ENCODE measurements at regions not wholly inside any gene's neighbourhood (a gene's known extent, or its start where the extent isn't known, plus 50 kb on each side); places are given as distances from the start of the nearest gene placed in this dataset.

DNA sequence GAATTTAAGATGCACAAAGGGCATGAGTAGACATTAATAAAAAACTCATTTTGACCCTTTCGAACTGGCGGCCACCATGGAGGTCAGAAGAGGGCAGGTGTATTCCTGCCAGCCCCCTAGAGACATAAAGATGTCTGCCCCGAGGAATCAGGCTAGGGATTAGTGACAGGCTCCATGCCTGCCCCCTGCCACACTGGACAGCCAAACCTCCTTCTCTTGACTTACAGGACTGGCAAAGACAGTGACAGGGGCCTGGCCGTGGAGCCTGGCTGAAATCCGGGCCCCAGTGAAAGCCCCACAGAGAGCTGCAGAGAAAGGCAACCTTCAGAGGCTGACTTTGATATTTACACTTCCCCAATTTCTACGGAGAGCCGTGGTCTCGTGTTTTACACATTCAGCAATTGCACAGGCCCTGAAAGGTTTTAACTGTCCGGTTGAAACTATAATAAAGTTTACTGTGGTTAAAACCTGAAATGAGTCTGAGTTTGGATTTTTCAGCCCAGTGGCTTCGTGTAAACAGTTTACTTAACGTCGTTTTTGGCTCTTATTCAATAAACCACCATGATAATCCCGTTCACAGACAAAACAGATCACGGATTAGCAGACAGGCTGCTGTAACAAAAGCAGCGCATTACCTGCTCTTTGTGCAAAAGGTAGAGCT lies 243.9 kb upstream of the MYOCD start:
- TF ChIP-seq, protein P1, sequence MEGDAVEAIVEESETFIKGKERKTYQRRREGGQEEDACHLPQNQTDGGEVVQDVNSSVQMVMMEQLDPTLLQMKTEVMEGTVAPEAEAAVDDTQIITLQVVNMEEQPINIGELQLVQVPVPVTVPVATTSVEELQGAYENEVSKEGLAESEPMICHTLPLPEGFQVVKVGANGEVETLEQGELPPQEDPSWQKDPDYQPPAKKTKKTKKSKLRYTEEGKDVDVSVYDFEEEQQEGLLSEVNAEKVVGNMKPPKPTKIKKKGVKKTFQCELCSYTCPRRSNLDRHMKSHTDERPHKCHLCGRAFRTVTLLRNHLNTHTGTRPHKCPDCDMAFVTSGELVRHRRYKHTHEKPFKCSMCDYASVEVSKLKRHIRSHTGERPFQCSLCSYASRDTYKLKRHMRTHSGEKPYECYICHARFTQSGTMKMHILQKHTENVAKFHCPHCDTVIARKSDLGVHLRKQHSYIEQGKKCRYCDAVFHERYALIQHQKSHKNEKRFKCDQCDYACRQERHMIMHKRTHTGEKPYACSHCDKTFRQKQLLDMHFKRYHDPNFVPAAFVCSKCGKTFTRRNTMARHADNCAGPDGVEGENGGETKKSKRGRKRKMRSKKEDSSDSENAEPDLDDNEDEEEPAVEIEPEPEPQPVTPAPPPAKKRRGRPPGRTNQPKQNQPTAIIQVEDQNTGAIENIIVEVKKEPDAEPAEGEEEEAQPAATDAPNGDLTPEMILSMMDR (optimal IDR thresholded peaks at IDR 0.05 in 1 of 3, IDR thresholded peaks at IDR 0.05 in 1 of 3, conservative IDR thresholded peaks at IDR 0.05 in 1 of 3; ENCODE audit: extremely low read depth in 1 of 3, insufficient read depth in 2 of 3, low read length in 3 of 3): no peak
- no peak for TF ChIP-seq EZH2 (IDR thresholded peaks at IDR 0.05; ENCODE audit: low read length)
